HCT116 (cell line): ENCODE measurements at regions not wholly inside any gene's neighbourhood (a gene's known extent, or its start where the extent isn't known, plus 50 kb on each side); places are given as distances from the start of the nearest gene placed in this dataset.
"Not testable (repeated sequence)": the region's sequence is repeated elsewhere in the genome, so short reads cannot be mapped to it uniquely, and the experiment has no call there.

Source experiments
- ATAC-seq: fragments of 200-7000 bp; cut with Tn5 transposase; 2 replicates; pipeline ENCODE4 v1.9.1; 2020; ENCODE audit warnings: mild to moderate bottlenecking, moderate library complexity
- BruUV-seq: library from RNA; stranded (reverse); fragments of 400-500 nt; replicated peaks from 2 replicates; lab custom pipeline; 2021; lab: Mats Ljungman, UMichigan
- CTCF ChIA-PET: fragments of 300-600 bp; sonication (Branson Sonifier 250); formaldehyde crosslinking; loops from one replicate; lab custom pipeline; 2021; ENCODE audit warnings: antibody characterized with exemption; lab: Charles Lee
- POLR2A ChIA-PET: fragments of 300-600, 350-600 bp; sonication (Branson Sonifier 250); formaldehyde crosslinking; loops from one replicate; lab custom pipeline; 2021; ENCODE audit warnings: antibody characterized with exemption; lab: Charles Lee
- RAD21 ChIA-PET, 2 experiments: fragments of 300-600 bp; sonication (Branson Sonifier 250); formaldehyde crosslinking; loops; one replicate each; lab custom pipeline; 2023; ENCODE audit warnings: low total read pairs in 2 of 2; ENCODE audit not compliant: uncharacterized antibody in 2 of 2, unreplicated experiment in 2 of 2, low non-redundant PET in 1 of 2; lab: Charles Lee
- DNase-seq: peaks from one replicate; pipeline ENCODE4 v3.0.0-alpha.2; 2010; ENCODE audit warnings: low read depth, low spot score
- H2AFZ ChIP-seq: fragments of 200-600 bp; shearing (Covaris generic), sonication (generic); 2 replicates; pipeline ENCODE4 v1.6.1; 2017; ENCODE audit warnings: low read depth, mixed run types, mixed read lengths, antibody characterized with exemption, low read length; ENCODE audit not compliant: poor library complexity, severe bottlenecking
- H3K27ac ChIP-seq: 2 replicates; pipeline ENCODE4 v1.5.1; 2012; ENCODE audit warnings: low read depth, low read length
- H3K27me3 ChIP-seq: fragments of 200-600 bp; sonication (generic); 2 replicates; pipeline ENCODE4 v1.6.1; 2016; ENCODE audit warnings: mixed run types, low read length, mixed read lengths; ENCODE audit not compliant: insufficient read depth
- H3K36me3 ChIP-seq, 2 experiments: fragments of 200-500 bp in 1 of 2; fragments of 200-600 bp in 1 of 2; sonication (Bioruptor generic) in 1 of 2; sonication (generic) in 1 of 2; 2 replicates each; pipeline versions ENCODE4 v1.5.1 to v1.6.1; 2014 to 2016; ENCODE audit warnings: low read length in 2 of 2, inconsistent platforms in 1 of 2, mixed read lengths in 1 of 2, mixed run types in 1 of 2; ENCODE audit not compliant: insufficient read depth in 2 of 2, control insufficient read depth in 1 of 2
- H3K4me1 ChIP-seq, 2 experiments: fragments of 200-600 bp in 1 of 2; sonication (generic) in 1 of 2; 2 replicates each; pipeline versions ENCODE4 v1.5.1 to v1.6.1; 2012 to 2017; ENCODE audit warnings: low read length in 2 of 2, inconsistent platforms in 1 of 2, mild to moderate bottlenecking in 1 of 2, mixed read lengths in 1 of 2, mixed run types in 1 of 2, moderate library complexity in 1 of 2; ENCODE audit not compliant: insufficient read depth in 2 of 2, control insufficient read depth in 1 of 2
- H3K4me2 ChIP-seq: fragments of 200-600 bp; sonication (generic); 2 replicates; pipeline ENCODE4 v1.6.1; 2017; ENCODE audit warnings: mixed run types, low read length, mixed read lengths
- H3K4me3 ChIP-seq, 2 experiments: fragments of 200-600 bp in 1 of 2; sonication (generic) in 1 of 2; replicated peaks in 1 of 2; 2 replicates each; pipeline ENCODE4 v1.5.1; 2011 to 2016; ENCODE audit warnings: low read length in 2 of 2, control low read depth in 1 of 2, low read depth in 1 of 2, mild to moderate bottlenecking in 1 of 2, mixed read lengths in 1 of 2, mixed run types in 1 of 2
- H3K79me2 ChIP-seq: fragments of 200-600 bp; sonication (generic); 2 replicates; pipeline ENCODE4 v1.6.1; 2017; ENCODE audit warnings: mild to moderate bottlenecking, mixed run types, low read length, moderate library complexity, mixed read lengths; ENCODE audit not compliant: insufficient read depth
- H3K9ac ChIP-seq: fragments of 200-600 bp; sonication (generic); 2 replicates; pipeline ENCODE4 v1.6.1; 2016; ENCODE audit warnings: low read length, mixed read lengths
- H3K9me2 ChIP-seq: fragments of 200-600 bp; sonication (generic), shearing (Covaris generic); 2 replicates; pipeline ENCODE4 v1.6.1; 2017; ENCODE audit warnings: mixed run types, mild to moderate bottlenecking, moderate library complexity; ENCODE audit not compliant: insufficient read depth
- H3K9me3 ChIP-seq, 2 experiments: fragments of 200-500 bp in 1 of 2; fragments of 200-600 bp in 1 of 2; sonication (Bioruptor generic) in 1 of 2; sonication (generic) in 1 of 2; 2 replicates each; pipeline ENCODE4 v1.6.1; 2014 to 2017; ENCODE audit warnings: low read length in 2 of 2, mixed read lengths in 2 of 2, inconsistent platforms in 1 of 2, low read depth in 1 of 2, mild to moderate bottlenecking in 1 of 2, mixed run types in 1 of 2, moderate library complexity in 1 of 2; ENCODE audit not compliant: control insufficient read depth in 1 of 2, insufficient read depth in 1 of 2
- H4K20me1 ChIP-seq: fragments of 200-600 bp; sonication (generic), shearing (Covaris generic); 2 replicates; pipeline ENCODE4 v1.6.1; 2017; ENCODE audit warnings: mixed run types, mild to moderate bottlenecking, moderate library complexity; ENCODE audit not compliant: insufficient read depth
- TCF7L2 ChIP-seq: IDR thresholded peaks from 2 replicates; pipeline ENCODE4 v1.7.0; 2011; ENCODE audit warnings: borderline replicate concordance, inconsistent platforms; ENCODE audit not compliant: insufficient read depth, insufficient read length; ENCODE audit errors: extremely low read depth
- intact Hi-C: fragments of 100-400 bp; cut with micrococcal nuclease; formaldehyde crosslinking; loops from 2 replicates; pipeline ENCODE4 v1.10.0; 2022

- POLR2A ChIA-PET, H4K20me1 ChIP-seq, H3K9ac ChIP-seq, H3K4me1 ChIP-seq, H3K4me2 ChIP-seq, BruUV-seq, ATAC-seq, H3K27me3 ChIP-seq, H3K4me3 ChIP-seq, RAD21 ChIA-PET, intact Hi-C loops, H3K9me2 ChIP-seq: not testable (repeated sequence)
- peak; percentile 77 for DNase-seq
- peak; percentile 64 for TF ChIP-seq TCF7L2
- TF ChIP-seq, all 23 proteins: peak for 1; not testable (repeated sequence) for 22
- CTCF ChIA-PET, H3K9me3 ChIP-seq, H3K36me3 ChIP-seq, H3K27ac ChIP-seq, H3K79me2 ChIP-seq: not testable (repeated sequence)
- H2AFZ ChIP-seq, result peak overlapping the region; percentile 84
These were observed 150.7 kb downstream of the TBC1D2B start for GRCh38 chr15:77926789-77927188.

DNA sequence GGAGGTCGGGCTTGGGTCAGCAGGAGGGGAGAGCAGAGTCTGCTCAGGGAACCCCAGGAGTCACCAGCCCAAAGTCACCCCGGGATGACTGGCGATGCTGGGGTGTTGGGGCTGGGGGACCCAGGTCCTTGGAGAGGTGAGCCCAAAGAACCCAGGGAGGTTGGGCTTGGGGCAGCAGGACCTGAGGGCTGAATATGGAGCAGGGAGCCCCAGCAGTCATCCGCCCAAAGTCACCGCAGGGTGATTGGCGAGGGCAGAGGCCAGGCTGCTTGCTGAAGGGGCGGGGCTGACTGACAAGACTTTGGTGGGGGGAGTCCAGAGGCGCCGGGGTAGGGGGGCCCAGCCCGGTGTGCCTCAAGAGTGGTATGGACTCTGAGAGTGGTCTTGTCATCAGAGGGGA, 151.2 kb downstream of the TBC1D2B start:
- intact Hi-C loops, H3K9me3 ChIP-seq, DNase-seq, H3K4me3 ChIP-seq, H3K4me2 ChIP-seq, BruUV-seq, H3K9me2 ChIP-seq, H3K27me3 ChIP-seq, H3K9ac ChIP-seq, H3K36me3 ChIP-seq, ATAC-seq, H2AFZ ChIP-seq, RAD21 ChIA-PET, POLR2A ChIA-PET, CTCF ChIA-PET, H3K27ac ChIP-seq, H3K4me1 ChIP-seq, H3K79me2 ChIP-seq, H4K20me1 ChIP-seq: not testable (repeated sequence)

DNA sequence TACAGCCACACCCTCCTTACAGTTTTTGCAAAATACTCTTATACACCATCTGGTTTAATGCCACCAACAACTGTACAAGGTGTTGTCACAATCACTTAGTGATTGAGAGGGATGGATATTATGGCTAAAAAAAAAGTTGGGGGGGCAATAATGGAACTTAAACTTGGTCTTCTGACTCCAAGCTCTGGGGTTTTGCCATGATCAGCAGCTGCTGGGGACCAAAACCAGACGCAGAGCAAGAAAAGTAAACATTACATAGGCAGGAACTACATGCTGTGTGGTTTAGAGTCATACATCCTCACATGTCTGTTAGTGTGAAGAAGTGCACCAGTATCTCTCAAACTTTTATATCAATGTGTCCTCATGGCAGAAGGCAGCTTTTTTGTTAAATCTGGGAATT, 152.4 kb downstream of the TBC1D2B start:
- H3K36me3 ChIP-seq, ATAC-seq, H3K9ac ChIP-seq, H3K79me2 ChIP-seq, H3K4me3 ChIP-seq, H2AFZ ChIP-seq, H4K20me1 ChIP-seq, H3K9me3 ChIP-seq, H3K4me1 ChIP-seq, intact Hi-C loops, H3K27ac ChIP-seq, H3K27me3 ChIP-seq, CTCF ChIA-PET, RAD21 ChIA-PET, POLR2A ChIA-PET, BruUV-seq, DNase-seq, H3K4me2 ChIP-seq, H3K9me2 ChIP-seq: not testable (repeated sequence)
